Endodermal cell (in vitro differentiated cells): ENCODE measurements at regions not wholly inside any gene's neighbourhood (a gene's known extent, or its start where the extent isn't known, plus 50 kb on each side); places are given as distances from the start of the nearest gene placed in this dataset.

ENCODE experiments used
- DNase-seq: peaks from one replicate; pipeline ENCODE4 v3.0.0-alpha.2; 2017
- H3K27ac ChIP-seq: 2 replicates; pipeline ENCODE4 v1.5.1; 2013; ENCODE audit warnings: mild to moderate bottlenecking, low read depth, low read length, moderate library complexity
- H3K27me3 ChIP-seq: 2 replicates; pipeline ENCODE4 v1.6.1; 2013; ENCODE audit warnings: mild to moderate bottlenecking, low read length, moderate library complexity; ENCODE audit not compliant: insufficient read depth, control insufficient read depth, poor library complexity, severe bottlenecking
- H3K36me3 ChIP-seq: 2 replicates; pipeline ENCODE4 v1.7.0; 2013; ENCODE audit warnings: mild to moderate bottlenecking, low read length, moderate library complexity; ENCODE audit not compliant: control insufficient read depth, insufficient read depth
- H3K4me1 ChIP-seq: one replicate; pipeline ENCODE4 v1.7.0; 2013; ENCODE audit warnings: low read length; ENCODE audit not compliant: control insufficient read depth, insufficient read depth
- H3K4me3 ChIP-seq: 2 replicates; pipeline ENCODE4 v1.5.1; 2013; ENCODE audit warnings: mild to moderate bottlenecking, low read length, moderate library complexity
- H3K9ac ChIP-seq: 2 replicates; pipeline ENCODE4 v1.6.1; 2013; ENCODE audit warnings: mild to moderate bottlenecking, low read length, moderate library complexity; ENCODE audit not compliant: poor library complexity, severe bottlenecking; ENCODE audit errors: extremely low read depth
- H3K9me3 ChIP-seq: 2 replicates; pipeline ENCODE4 v1.6.1; 2013; ENCODE audit warnings: mild to moderate bottlenecking, low read length, moderate library complexity; ENCODE audit not compliant: control insufficient read depth
- H3K27ac Mint-ChIP-seq: 2 replicates; pipeline ENCODE4 v1.8.0; 2020; ENCODE audit warnings: mixed read lengths
- H3K27me3 Mint-ChIP-seq: 2 replicates; pipeline ENCODE4 v1.8.0; 2021; ENCODE audit warnings: mild to moderate bottlenecking, mixed read lengths; ENCODE audit not compliant: insufficient read depth
- H3K36me3 Mint-ChIP-seq: 2 replicates; pipeline ENCODE4 v1.8.0; 2020; ENCODE audit warnings: low read depth, mixed read lengths
- H3K4me1 Mint-ChIP-seq: 2 replicates; pipeline ENCODE4 v1.8.0; 2020; ENCODE audit warnings: mixed read lengths
- H3K4me3 Mint-ChIP-seq: 2 replicates; pipeline ENCODE4 v1.8.0; 2020; ENCODE audit warnings: mild to moderate bottlenecking, moderate library complexity, mixed read lengths
- H3K9me3 Mint-ChIP-seq: 2 replicates; pipeline ENCODE4 v1.8.0; 2020; ENCODE audit warnings: mild to moderate bottlenecking, mixed read lengths
- WGBS, 2 experiments: methylation state at CpG; one replicate each; pipeline versions ENCODE4 v1.1.5 to v1.1.7; 2013; ENCODE audit warnings: missing lambda C conversion rate in 2 of 2, mixed read lengths in 1 of 2; ENCODE audit not compliant: insufficient coverage in 1 of 2, insufficient read length in 1 of 2; 5-methylcytosine and 5-hydroxymethylcytosine counted together
- TF ChIP-seq, protein P1 (sequence below): fragments of 200-600 bp; sonication (generic); conservative IDR thresholded peaks from 2 replicates; pipeline ENCODE4 v1.5.0; 2021; ENCODE audit warnings: antibody characterized with exemption, mild to moderate bottlenecking

DNA sequence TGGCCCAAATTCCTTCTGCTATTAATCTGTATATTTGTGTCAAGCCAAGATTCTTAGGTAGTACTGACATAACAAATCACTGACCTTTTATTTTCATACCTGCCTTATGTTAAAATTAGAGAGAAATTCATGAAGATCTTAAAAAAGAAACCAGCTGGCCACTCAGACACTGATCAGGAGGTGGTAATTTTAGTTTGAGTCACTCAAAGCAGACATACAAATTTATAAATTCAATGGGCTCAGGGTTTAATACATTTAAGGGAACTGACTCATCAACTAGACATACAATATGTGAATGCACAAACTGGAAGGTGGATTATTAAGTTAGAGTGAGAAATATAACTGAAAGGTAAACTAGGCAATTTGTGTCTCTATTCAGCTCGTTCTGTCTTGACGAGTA lies 711.9 kb upstream of the EYS start:
- TF ChIP-seq, protein P1, sequence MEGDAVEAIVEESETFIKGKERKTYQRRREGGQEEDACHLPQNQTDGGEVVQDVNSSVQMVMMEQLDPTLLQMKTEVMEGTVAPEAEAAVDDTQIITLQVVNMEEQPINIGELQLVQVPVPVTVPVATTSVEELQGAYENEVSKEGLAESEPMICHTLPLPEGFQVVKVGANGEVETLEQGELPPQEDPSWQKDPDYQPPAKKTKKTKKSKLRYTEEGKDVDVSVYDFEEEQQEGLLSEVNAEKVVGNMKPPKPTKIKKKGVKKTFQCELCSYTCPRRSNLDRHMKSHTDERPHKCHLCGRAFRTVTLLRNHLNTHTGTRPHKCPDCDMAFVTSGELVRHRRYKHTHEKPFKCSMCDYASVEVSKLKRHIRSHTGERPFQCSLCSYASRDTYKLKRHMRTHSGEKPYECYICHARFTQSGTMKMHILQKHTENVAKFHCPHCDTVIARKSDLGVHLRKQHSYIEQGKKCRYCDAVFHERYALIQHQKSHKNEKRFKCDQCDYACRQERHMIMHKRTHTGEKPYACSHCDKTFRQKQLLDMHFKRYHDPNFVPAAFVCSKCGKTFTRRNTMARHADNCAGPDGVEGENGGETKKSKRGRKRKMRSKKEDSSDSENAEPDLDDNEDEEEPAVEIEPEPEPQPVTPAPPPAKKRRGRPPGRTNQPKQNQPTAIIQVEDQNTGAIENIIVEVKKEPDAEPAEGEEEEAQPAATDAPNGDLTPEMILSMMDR = no peak
- 98 to 100% methylated on average over 2 of the region's 2 CpGs for whole genome bisulfite sequencing, 2 experiments
- no peak overlapping the region for H3K27ac Mint-ChIP-seq

DNA sequence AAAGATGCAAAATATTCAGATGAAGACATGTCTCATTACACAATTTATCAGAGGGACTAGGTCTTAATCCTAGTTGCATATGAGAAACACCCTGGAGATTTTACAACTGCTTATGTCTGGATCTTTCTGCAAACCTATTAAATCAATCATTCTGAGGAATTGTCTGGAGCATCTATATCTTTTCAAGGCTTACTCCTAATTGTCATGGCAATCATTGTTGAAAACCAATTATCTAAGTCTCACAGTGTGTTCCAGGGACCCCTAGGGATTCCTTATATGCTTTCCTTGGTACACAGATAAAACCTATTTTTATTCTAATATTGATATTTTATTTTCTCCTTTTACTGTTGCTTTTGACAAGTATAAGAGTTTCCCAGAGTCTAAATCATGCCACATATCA lies 696.9 kb upstream of the EYS start:
- no peaks in the 10 kb centered on the region for H3K4me1 ChIP-seq
- Mint-ChIP-seq H3K27ac (no peak overlapping the region), H3K9me3 (no peaks in the 10 kb centered on the region), H3K27me3 (no peaks in the 10 kb centered on the region), H3K36me3 (no peaks in the 10 kb centered on the region), H3K4me3 (no peak overlapping the region), H3K4me1 (peaks cover 5% of the 10 kb centered on the region)
- no peaks in the 10 kb centered on the region for H3K36me3 ChIP-seq
- H3K4me3 ChIP-seq = no peak overlapping the region
- DNase-seq = no peak
- no peaks in the 10 kb centered on the region for H3K9me3 ChIP-seq
- no peaks in the 10 kb centered on the region for H3K27me3 ChIP-seq
- no peak overlapping the region for H3K9ac ChIP-seq
- no peak overlapping the region for H3K27ac ChIP-seq
- TF ChIP-seq, protein P1 = no peak

More for the DNA sequence above, 711.9 kb upstream of the EYS start:
- Histone ChIP-seq H3K4me3 (no peak overlapping the region), H3K27ac (no peak overlapping the region), H3K4me1 (no peaks in the 10 kb centered on the region), H3K9me3 (no peaks in the 10 kb centered on the region), H3K9ac (no peak overlapping the region), H3K36me3 (no peaks in the 10 kb centered on the region), H3K27me3 (no peaks in the 10 kb centered on the region)
- no peak for DNase-seq
- Mint-ChIP-seq H3K4me1 (peaks cover 2% of the 10 kb centered on the region), H3K36me3 (no peaks in the 10 kb centered on the region), H3K9me3 (no peaks in the 10 kb centered on the region), H3K4me3 (no peak overlapping the region), H3K27me3 (no peaks in the 10 kb centered on the region)

DNA sequence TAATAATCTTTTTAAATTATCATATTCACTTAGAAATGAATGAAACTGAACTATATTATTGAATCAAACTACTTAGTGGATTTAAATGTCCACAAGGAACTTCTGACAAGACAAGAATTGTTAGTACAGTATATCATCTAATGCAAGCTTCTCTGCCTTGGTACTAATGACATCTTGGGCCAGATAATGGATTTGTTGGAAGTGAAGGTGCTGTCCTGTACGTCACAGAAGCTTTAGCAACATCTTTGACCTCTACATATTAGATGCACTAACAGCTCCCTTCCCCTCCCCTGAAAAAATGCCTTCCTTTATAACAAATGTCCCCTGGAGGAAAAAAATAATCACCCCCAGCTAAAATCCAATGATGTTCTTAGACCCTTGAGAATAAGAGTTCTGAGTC lies 695.8 kb upstream of the EYS start:
- H3K36me3 ChIP-seq = no peaks in the 10 kb centered on the region
- H3K27me3 ChIP-seq = no peaks in the 10 kb centered on the region
- H3K4me3 Mint-ChIP-seq = no peak overlapping the region
- no peak overlapping the region for H3K27ac Mint-ChIP-seq
- H3K36me3 Mint-ChIP-seq = no peaks in the 10 kb centered on the region
- H3K27me3 Mint-ChIP-seq = no peaks in the 10 kb centered on the region
- 88% methylated on average over 1 of the region's 1 CpG; no CpG with 5 or more reads in 1 of the 2 experiments for WGBS, 2 experiments
- no peaks in the 10 kb centered on the region for H3K4me1 ChIP-seq
- H3K9ac ChIP-seq = no peak overlapping the region
- no peak for DNase-seq
- no peaks in the 10 kb centered on the region for H3K9me3 ChIP-seq
- H3K4me1 Mint-ChIP-seq = peaks cover 5% of the 10 kb centered on the region
- TF ChIP-seq, protein P1 = no peak
- no peaks in the 10 kb centered on the region for H3K9me3 Mint-ChIP-seq
- H3K27ac ChIP-seq = no peak overlapping the region
- H3K4me3 ChIP-seq = no peak overlapping the region
